ENCODE measurements at regions not wholly inside any gene's neighbourhood (a gene's known extent, or its start where the extent isn't known, plus 50 kb on each side); places are given as distances from the start of the nearest gene placed in this dataset.

- no TSS peak for BruUV-seq (replicated peaks)
- H3K4me1 Mint-ChIP-seq (ENCODE audit: low read depth, unreplicated experiment), result no peaks in the 10 kb centered on the region
- Histone ChIP-seq H3K9me3 (no peaks in the 10 kb centered on the region), H3K36me3 (ENCODE audit: control insufficient read depth, insufficient read depth, low read length) (no peaks in the 10 kb centered on the region), H3K4me1 (no peaks in the 10 kb centered on the region), H3K4me3 (ENCODE audit: low read depth, low read length) (no peak overlapping the region), H3K27me3 (replicated peaks; ENCODE audit: control insufficient read depth, insufficient read depth, low read length) (no peaks in the 10 kb centered on the region)
- intact Hi-C loops (cut with micrococcal nuclease; ENCODE audit: unreplicated experiment), result no loop called here
- TF ChIP-seq CTCF (IDR thresholded peaks at IDR 0.05; ENCODE audit: insufficient read depth in 1 of 2, low read depth in 1 of 2, low read length in 1 of 2, severe bottlenecking in 1 of 2, unreplicated experiment in 1 of 2), result no peak
- no peak overlapping the region for H3K27ac Mint-ChIP-seq (ENCODE audit: unreplicated experiment)
- POLR2A ChIA-PET, result interaction anchor here (0.5 kb wide), 1 partner anchor 1054 kb away, joined by 4 read pairs; no protein-coding TSS in a partner anchor
- DNase-seq, result no peak
- CTCF ChIA-PET, result no interaction called here
- no peaks in the 10 kb centered on the region for H3K36me3 Mint-ChIP-seq (ENCODE audit: insufficient read depth, unreplicated experiment)
- no peaks in the 10 kb centered on the region for H3K9me3 Mint-ChIP-seq (ENCODE audit: unreplicated experiment)
- H3K27me3 Mint-ChIP-seq (ENCODE audit: insufficient read depth, unreplicated experiment), result peaks cover 16% of the 10 kb centered on the region
- H3K4me3 Mint-ChIP-seq (ENCODE audit: unreplicated experiment), result no peak overlapping the region
Measured at GRCh38 chr3:68032209-68032608, 377.8 kb upstream of the SUCLG2 start.

GRCh38 chr3:68025189-68025588, 370.8 kb upstream of the SUCLG2 start:
- H3K27me3 Mint-ChIP-seq (ENCODE audit: insufficient read depth, unreplicated experiment), result peaks cover 7% of the 10 kb centered on the region
- no TSS peak for BruUV-seq (replicated peaks)
- DNase-seq, result no peak
- TF ChIP-seq CTCF (IDR thresholded peaks at IDR 0.05; ENCODE audit: insufficient read depth in 1 of 2, low read depth in 1 of 2, low read length in 1 of 2, severe bottlenecking in 1 of 2, unreplicated experiment in 1 of 2), result no peak
- H3K4me3 ChIP-seq (ENCODE audit: low read depth, low read length), result no peak overlapping the region
- H3K27ac Mint-ChIP-seq (ENCODE audit: unreplicated experiment), result no peak overlapping the region
- ChIA-PET CTCF (no interaction called here), POLR2A (no interaction called here)
- intact Hi-C loops (cut with micrococcal nuclease; ENCODE audit: unreplicated experiment), result no loop called here
- H3K4me1 ChIP-seq, result no peaks in the 10 kb centered on the region
- no peaks in the 10 kb centered on the region for H3K9me3 ChIP-seq
- H3K4me1 Mint-ChIP-seq (ENCODE audit: low read depth, unreplicated experiment), result no peaks in the 10 kb centered on the region
- H3K9me3 Mint-ChIP-seq (ENCODE audit: unreplicated experiment), result no peaks in the 10 kb centered on the region
- H3K36me3 ChIP-seq (ENCODE audit: control insufficient read depth, insufficient read depth, low read length), result no peaks in the 10 kb centered on the region
- H3K27me3 ChIP-seq (replicated peaks; ENCODE audit: control insufficient read depth, insufficient read depth, low read length), result no peaks in the 10 kb centered on the region
- no peak overlapping the region for H3K4me3 Mint-ChIP-seq (ENCODE audit: unreplicated experiment)
- no peaks in the 10 kb centered on the region for H3K36me3 Mint-ChIP-seq (ENCODE audit: insufficient read depth, unreplicated experiment)

GRCh38 chr3:68019876-68020275, 365.5 kb upstream of the SUCLG2 start:
- Histone ChIP-seq H3K27me3 (replicated peaks; ENCODE audit: control insufficient read depth, insufficient read depth, low read length) (no peaks in the 10 kb centered on the region), H3K4me3 (ENCODE audit: low read depth, low read length) (no peak overlapping the region), H3K4me1 (no peaks in the 10 kb centered on the region), H3K36me3 (ENCODE audit: control insufficient read depth, insufficient read depth, low read length) (no peaks in the 10 kb centered on the region), H3K9me3 (no peaks in the 10 kb centered on the region)
- Mint-ChIP-seq H3K4me3 (ENCODE audit: unreplicated experiment) (no peak overlapping the region), H3K36me3 (ENCODE audit: insufficient read depth, unreplicated experiment) (no peaks in the 10 kb centered on the region), H3K4me1 (ENCODE audit: low read depth, unreplicated experiment) (no peaks in the 10 kb centered on the region), H3K9me3 (ENCODE audit: unreplicated experiment) (no peaks in the 10 kb centered on the region), H3K27ac (ENCODE audit: unreplicated experiment) (no peak overlapping the region), H3K27me3 (ENCODE audit: insufficient read depth, unreplicated experiment) (no peaks in the 10 kb centered on the region)
- no peak for DNase-seq
- TF ChIP-seq CTCF (IDR thresholded peaks at IDR 0.05; ENCODE audit: insufficient read depth in 1 of 2, low read depth in 1 of 2, low read length in 1 of 2, severe bottlenecking in 1 of 2, unreplicated experiment in 1 of 2), result no peak
- ChIA-PET POLR2A (no interaction called here), CTCF (no interaction called here)
- intact Hi-C loops (cut with micrococcal nuclease; ENCODE audit: unreplicated experiment), result loop anchor here (5.0 to 10.0 kb wide), 3 partner anchors 118 to 635 kb away; no protein-coding TSS in a partner anchor
- BruUV-seq (replicated peaks), result no TSS peak
